ENCODE measurements at regions not wholly inside any gene's neighbourhood (a gene's known extent, or its start where the extent isn't known, plus 50 kb on each side); places are given as distances from the start of the nearest gene placed in this dataset.

DNA sequence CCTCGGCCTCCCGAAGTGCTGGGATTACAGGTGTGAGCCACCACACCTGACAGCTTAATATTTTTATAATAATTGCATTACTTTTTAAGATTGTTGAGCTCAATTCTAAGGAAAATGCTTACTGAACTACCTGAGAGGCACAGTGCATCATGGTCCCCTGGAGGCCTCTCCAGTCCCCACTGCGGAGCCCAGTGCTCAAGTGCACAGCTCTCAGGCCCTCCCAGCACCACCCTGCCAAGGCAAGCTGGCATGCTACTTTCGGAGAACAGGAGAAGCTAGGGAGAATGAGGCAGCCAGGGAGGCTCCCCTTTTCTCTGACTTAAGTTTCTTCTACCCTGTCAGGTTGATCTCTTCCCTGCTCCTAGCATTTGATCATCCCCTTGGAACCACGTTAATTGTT lies 64.2 kb upstream of the CECR2 start:
- H4K5ac ChIP-seq (ENCODE audit: insufficient read length, low read depth, low read length), result no peak overlapping the region
- H3K14ac ChIP-seq (ENCODE audit: insufficient read length), result no peak overlapping the region
- no peak overlapping the region for H2BK120ac ChIP-seq (replicated peaks; ENCODE audit: low read depth, low read length)
- CTCF ChIA-PET (ENCODE audit: partially characterized antibody), result interaction anchor here (0.6 to 3.8 kb wide), 4 partner anchors 16 to 312 kb away, joined by 3 to 18 read pairs (median 4); no protein-coding TSS in a partner anchor
- whole genome bisulfite sequencing, 2 experiments (ENCODE audit: extremely low coverage in 1 of 2, insufficient coverage in 1 of 2, insufficient read length in 1 of 2, insufficient replicate concordance in 2 of 2, low coverage in 1 of 2, low lambda C conversion rate in 2 of 2, missing lambda C conversion rate in 1 of 2), result 94% methylated on average over 5 of the region's 5 CpGs; no CpG with 5 or more reads in 1 of the 2 experiments
- no peak overlapping the region for H2BK20ac ChIP-seq (ENCODE audit: low read length)
- no peak overlapping the region for H3K23ac ChIP-seq (ENCODE audit: insufficient read length)
- no peaks in the 10 kb centered on the region for H3K79me2 ChIP-seq (ENCODE audit: control insufficient read depth in 1 of 2, insufficient read depth in 2 of 2, low read length in 2 of 2)
- TF ChIP-seq CTBP2 (IDR thresholded peaks at IDR 0.05; ENCODE audit: borderline replicate concordance, insufficient read depth, insufficient read length, low read length) (no peak), JUN (IDR thresholded peaks at IDR 0.05; ENCODE audit: low read depth, low read length) (no peak)
- no peaks in the 10 kb centered on the region for H3K27me3 ChIP-seq (replicated peaks in 1 of 4; ENCODE audit: control insufficient read depth in 3 of 4, extremely low read depth in 1 of 4, insufficient read depth in 3 of 4, low read length in 3 of 4)
- no peaks in the 10 kb centered on the region for H3K36me3 ChIP-seq (ENCODE audit: control insufficient read depth in 2 of 4, insufficient read depth in 4 of 4, low read length in 3 of 4)
- H2AFZ ChIP-seq (ENCODE audit: low read length), result no peak overlapping the region
- no peak overlapping the region for H3K9ac ChIP-seq (replicated peaks in 1 of 4; ENCODE audit: extremely low read depth in 1 of 4, low read depth in 3 of 4, low read length in 3 of 4)
- FAIRE-seq (no peak), DNase-seq (ENCODE audit: low read depth in 1 of 2, low spot score in 2 of 2) (no peak)
- H3K18ac ChIP-seq (ENCODE audit: extremely low read depth, low read length), result peak overlapping the region; percentile 71
- 0 out of 2 replicates have a peak overlapping the region, but pooled peaks have one; percentile 40 for H2BK15ac ChIP-seq (ENCODE audit: low read length)
- H3K56ac ChIP-seq (replicated peaks; ENCODE audit: insufficient read length, low read depth, low read length), result no peak overlapping the region
- no peak overlapping the region for H2AK5ac ChIP-seq (ENCODE audit: low read depth, low read length)
- no peaks in the 10 kb centered on the region for H3K9me3 ChIP-seq (ENCODE audit: insufficient read depth in 2 of 2, low read depth in 1 of 2, low read length in 1 of 2)
- H2BK12ac ChIP-seq (ENCODE audit: low read depth, low read length), result no peak overlapping the region
- no peak overlapping the region for H3K4me2 ChIP-seq (ENCODE audit: insufficient read depth in 1 of 2, low read depth in 2 of 2, low read length in 2 of 2)
- H4K8ac ChIP-seq (ENCODE audit: extremely low read depth, insufficient read depth, low read length), result no peak overlapping the region
- H3K4me1 ChIP-seq (replicated peaks in 1 of 4; ENCODE audit: control insufficient read depth in 3 of 4, insufficient read depth in 4 of 4, low read length in 3 of 4), result peaks cover 5 to 9% (median 6%) of the 10 kb centered on the region in 4 experiments; a peak in 6 of 7 replicates
- no peak overlapping the region for H4K91ac ChIP-seq (replicated peaks; ENCODE audit: insufficient read length, low read length)
- POLR2A ChIA-PET (ENCODE audit: partially characterized antibody), result interaction anchor here (0.6 to 1.3 kb wide), 2 partner anchors 14 to 175 kb away, joined by 3 to 4 read pairs; no protein-coding TSS in a partner anchor
- H2BK5ac ChIP-seq (ENCODE audit: low read depth, low read length), result no peak overlapping the region; the same call in 1 of the 2 replicates
- H3K79me1 ChIP-seq (ENCODE audit: low read depth, low read length), result no peaks in the 10 kb centered on the region
- 0 out of 2 replicates have a peak, but pooled peaks cover 2% of the 10 kb centered on the region for H3K23me2 ChIP-seq (ENCODE audit: low read depth, low read length)
- no peak overlapping the region for H3K27ac ChIP-seq (ENCODE audit: low read depth, low read length)
- H3K4me3 ChIP-seq (ENCODE audit: extremely low read depth in 1 of 4, insufficient read depth in 2 of 4, low read depth in 3 of 4, low read length in 4 of 4), result no peak overlapping the region
- H3K4ac ChIP-seq (replicated peaks; ENCODE audit: insufficient read length, low read depth, low read length), result no peak overlapping the region
- H4K20me1 ChIP-seq (replicated peaks in 1 of 2; ENCODE audit: control insufficient read depth in 1 of 2, insufficient read depth in 2 of 2, low read length in 2 of 2), result no peaks in the 10 kb centered on the region

Data from H1 (cell line).